ENCODE measurements at regions not wholly inside any gene's neighbourhood (a gene's known extent, or its start where the extent isn't known, plus 50 kb on each side); places are given as distances from the start of the nearest gene placed in this dataset.
"Not testable (repeated sequence)": the region's sequence is repeated elsewhere in the genome, so short reads cannot be mapped to it uniquely, and the experiment has no call there.

- TF ChIP-seq CTCF (IDR thresholded peaks at IDR 0.05; ENCODE audit: low read depth, low read length, poor library complexity, severe bottlenecking); EZH2phosphoT487 (IDR thresholded peaks at IDR 0.05; ENCODE audit: borderline replicate concordance, low read length): not testable (repeated sequence)
These were observed 299.4 kb upstream of the RORB start for GRCh38 chr9:74197771-74198170.

All from DOHH2 (cell line).